Stimulated activated CD8-positive, alpha-beta memory T cell treated with anti-CD3 and anti-CD28 coated beads, Interleukin-12 subunit alpha, Interleukin-12 subunit beta, amount 100 ng/mL, for 24 hours (primary cell): ENCODE measurements at regions not wholly inside any gene's neighbourhood (a gene's known extent, or its start where the extent isn't known, plus 50 kb on each side); places are given as distances from the start of the nearest gene placed in this dataset.

ENCODE experiments used
- DNase-seq: peaks from one replicate; pipeline ENCODE4 v3.0.0-alpha.2; 2020; ENCODE audit errors: extremely low read depth

DNA sequence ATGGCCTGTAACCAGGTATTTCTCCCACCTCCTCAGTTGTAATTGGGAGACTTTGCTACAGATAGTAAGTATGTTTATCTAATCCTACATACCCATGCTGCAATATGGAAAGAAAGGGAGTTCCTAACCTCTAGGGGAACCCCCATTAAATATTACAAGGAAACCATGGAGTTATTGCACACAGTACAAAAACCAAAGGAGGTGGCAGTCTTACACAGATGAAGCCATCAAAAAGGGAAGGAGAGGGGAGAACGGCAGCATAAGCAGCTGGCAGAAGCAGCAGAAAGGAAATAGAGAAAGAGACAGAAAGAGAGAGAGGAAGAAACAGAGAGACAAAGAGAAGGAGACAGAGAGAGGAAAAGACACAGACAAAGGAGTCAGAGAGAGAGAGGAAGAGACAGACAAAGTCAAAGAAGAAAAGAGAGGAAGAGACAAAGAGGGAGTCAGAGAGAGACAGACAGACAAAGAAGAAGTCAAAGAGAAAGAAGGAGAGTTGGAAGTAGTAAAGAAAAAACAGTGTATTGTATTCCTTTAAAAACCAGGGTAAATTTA is 142.9 kb downstream of the FASLG start:
- DNase-seq: no peak

DNA sequence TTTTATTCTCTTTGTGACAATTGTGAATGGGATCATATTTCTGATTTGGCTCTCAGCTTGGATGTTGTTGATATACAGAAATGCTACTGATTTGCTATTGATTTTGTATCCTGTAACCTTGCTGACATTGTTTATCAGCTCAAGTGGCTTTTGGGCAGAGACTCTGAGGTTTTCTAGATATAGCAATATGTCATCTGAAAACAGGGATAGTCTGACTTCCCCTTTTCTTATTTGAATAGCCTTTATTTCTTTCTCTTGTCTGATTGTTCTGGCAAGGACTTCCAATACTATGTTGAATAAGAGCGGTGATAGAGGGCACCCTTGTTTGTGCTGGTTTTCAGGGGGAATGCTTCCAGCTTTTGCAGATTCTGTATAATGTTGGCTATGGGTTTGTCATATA is 150.8 kb downstream of the FASLG start:
- no peak for DNase-seq

DNA sequence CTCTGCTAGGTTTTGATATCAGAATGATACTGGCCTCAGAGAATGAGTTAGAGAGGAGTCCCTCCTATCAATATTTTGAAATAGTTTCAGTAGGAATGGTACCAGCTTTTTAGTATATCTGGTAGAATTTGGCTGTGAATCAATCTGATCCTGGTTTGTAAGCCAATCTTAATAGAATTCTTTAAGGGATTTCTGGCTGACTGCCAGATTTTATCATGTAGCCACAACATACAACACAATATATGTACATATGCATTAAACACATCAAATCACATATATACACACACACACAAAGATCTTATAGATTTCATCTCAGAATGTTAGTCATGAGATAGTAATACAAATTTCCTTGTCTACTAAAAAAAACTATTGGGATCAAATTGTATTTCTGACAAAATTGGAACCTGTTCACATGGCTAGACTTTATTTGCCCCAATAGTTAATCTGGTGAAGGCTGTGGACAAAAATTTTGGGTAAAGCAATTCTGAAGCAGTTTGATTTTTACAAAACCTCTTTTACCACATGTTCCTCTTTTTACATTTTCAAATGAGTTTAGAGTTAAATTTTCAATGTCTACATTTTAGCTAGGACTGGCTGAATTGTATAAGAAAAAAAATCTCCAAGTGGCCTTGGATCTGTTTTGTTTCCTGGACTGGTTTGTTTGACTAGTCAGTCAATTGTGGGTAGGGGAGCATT is 151.7 kb downstream of the FASLG start:
- DNase-seq: no peak

DNA sequence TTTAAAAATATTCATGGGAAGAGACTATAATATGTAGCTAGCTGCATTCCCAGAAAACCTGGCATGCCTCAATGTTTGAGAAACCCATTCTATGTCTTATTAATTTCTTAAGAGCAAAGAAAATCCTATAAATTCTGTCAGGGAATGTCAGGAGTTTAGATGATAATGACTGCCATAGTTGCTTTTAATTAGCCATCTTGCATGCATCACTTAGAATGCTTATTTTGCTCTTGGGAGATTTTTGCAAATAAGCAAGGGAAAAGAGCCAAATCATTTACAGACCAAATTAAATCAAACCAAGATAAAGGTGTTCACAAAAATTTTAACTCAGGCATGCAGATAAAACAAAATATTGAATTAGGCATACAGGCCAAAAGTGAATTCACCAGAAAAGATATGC is 152.8 kb downstream of the FASLG start:
- DNase-seq: no peak

DNA sequence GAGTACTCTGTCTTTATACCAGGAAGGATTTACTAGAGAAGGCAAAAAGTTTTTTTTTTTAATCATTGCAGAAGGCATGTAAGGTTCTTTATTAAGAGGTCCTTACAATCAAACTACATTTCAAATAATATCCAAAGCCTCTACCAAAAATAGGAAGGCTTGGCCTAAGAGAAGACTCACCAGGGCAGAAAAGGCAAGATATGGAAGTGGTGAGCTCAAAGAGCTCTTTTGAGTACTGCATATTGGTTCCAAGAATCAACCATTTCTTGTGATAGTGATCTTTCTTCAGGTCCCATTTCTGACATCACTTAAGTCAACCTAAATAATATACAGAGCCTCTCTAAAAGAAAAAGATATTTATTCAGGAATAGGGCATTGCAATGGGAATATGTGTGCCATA is 153.2 kb downstream of the FASLG start:
- DNase-seq: no peak

DNA sequence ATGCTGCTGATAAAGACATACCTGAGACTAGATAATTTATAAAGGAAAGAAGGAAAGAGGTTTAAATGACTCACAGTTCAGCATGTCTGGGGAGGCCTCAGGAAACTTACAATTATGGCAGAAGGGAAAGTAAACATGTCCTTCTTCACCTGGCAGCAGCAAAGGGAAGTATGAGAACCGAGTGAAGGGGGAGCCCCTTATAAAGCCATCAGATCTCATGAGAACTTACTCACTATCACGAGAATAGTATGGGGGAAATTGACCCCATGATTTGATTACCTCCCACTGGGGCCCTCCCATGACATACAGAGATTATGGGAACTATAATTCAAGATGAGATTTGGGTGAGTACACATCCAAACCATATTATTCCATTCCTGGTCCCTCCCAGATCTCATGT is 154.4 kb downstream of the FASLG start:
- no peak for DNase-seq

DNA sequence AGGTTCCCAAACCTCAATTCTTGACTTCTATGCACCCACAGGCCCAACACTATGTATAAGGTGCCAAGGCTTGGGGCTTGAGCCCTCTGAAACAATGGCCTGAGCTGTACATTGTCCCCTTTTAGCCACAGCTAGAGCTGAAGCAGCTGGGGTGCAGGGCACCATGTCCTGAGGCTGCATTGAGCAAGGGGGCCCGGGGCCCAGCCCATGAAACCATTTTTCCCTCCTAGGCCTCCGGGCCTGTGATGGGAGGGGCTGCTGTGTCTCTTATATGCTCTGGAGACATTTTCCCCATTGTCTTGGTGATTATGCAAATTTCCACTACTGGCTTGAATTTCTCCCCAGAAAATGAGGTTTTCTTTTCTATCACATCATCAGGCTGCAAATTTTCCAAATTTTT is 155.5 kb downstream of the FASLG start:
- DNase-seq: no peak

DNA sequence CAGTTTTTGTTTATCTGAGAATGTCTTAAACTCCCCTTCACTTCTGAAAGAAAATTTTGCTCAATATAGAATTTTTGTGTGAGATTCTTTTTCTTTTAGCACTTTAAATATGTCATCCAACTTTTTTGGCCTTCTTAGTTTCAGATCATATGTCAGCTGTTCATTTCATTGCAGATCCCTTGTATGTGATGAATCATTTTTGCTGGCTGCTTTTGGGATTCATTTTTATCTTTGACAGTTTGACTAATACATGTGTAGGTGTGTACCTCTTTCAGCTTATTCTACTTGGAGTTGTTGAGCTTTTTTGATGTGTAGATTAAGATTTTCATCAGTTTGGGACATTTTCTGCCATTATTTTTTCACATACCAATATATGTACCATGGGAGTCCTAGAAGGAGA is 156.8 kb downstream of the FASLG start:
- DNase-seq: no peak

DNA sequence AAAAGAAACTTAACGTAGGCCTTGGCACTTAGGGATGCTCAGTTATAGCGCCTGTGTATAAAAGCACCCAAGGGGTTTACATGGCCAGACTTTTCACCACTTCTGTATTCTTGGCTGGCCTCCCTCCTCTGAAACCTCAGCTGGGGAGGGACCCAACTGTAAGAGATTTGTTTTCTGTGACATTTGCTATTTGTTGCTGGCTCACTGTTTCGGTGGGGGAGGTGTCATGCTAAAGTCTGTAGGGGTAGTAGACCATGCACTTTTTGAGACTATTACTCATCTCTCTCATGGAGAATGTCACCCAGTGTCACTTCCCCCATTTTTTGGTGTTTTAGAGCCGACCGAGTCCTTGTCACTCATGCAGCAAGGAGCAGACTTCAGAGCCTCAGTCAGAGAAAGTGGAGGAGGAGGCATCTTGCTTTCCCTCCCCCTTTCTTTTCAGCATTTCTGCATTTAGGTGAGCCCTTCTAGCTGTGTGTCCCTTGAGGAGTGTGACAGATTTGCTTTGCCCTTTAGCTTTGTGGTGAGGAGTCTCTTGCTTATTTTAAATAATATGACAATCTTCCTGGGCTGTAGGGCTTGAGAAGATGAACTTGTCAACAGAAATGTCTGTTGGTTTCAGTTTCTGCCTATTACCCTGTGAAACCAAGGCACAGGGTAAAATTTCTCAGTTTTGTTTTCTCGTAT is 160.1 kb downstream of the FASLG start:
- peak; percentile 17 for DNase-seq

DNA sequence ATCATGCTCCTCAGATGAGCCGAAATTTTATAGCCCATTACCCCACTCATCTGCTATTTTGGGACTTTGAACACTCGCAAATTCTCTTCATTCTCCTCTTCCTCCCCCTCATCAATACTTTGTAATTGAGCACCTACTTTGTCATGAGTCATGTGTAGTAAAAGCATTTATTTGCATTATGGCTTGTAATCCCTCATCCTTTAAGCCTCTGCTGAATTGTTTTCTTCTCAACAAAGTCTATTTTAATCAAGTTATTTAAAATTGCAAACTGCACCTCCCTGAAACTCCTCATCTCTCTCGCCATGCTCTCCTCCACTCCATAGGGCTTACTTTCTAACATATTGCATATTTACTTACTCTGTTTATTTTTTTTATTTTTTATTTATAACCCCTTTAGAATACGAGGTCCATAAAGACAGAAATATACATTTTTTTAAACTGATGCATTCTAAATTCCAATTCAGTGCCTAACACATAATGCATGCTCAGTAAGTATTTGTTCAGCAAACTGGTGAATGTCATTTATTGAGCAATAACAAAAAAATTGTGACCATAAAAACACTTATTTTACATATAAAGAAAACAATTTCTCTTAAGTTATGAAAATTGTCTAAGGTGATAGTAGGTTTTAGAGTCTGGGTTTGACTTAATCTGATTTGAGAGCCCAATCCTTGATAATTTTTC is 161.7 kb downstream of the FASLG start:
- DNase-seq: no peak

DNA sequence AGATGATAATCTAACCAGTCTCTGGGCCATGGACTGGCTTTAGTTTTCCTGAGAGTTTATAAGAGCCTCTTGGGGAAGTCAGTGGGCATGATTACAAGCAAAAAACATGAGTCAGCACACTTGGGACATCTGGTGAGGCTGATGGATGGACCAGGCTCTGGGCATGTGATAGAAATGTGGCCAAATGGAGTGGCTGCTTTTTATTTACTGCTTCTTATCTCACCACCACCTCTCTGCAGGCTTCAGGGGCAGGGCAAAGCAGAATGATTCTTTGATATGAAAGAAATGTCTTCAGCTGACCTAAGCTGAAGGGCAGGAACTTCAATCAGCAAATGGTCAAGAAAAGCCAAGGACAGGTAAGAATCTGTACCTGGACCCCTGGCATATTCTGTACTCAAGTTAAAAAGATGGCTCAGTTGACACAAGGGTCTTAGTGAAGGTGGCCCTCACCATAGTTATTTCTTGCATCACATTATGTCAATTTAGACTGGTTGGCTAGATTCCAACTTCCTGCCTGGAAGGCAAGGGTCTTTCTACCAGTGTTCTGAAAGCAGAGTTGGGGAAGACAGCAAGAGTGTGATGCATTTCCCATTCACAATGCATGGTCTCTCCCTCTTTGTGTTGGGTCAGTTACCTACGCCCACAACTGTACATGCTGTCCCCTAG is 162.8 kb downstream of the FASLG start:
- DNase-seq: no peak

DNA sequence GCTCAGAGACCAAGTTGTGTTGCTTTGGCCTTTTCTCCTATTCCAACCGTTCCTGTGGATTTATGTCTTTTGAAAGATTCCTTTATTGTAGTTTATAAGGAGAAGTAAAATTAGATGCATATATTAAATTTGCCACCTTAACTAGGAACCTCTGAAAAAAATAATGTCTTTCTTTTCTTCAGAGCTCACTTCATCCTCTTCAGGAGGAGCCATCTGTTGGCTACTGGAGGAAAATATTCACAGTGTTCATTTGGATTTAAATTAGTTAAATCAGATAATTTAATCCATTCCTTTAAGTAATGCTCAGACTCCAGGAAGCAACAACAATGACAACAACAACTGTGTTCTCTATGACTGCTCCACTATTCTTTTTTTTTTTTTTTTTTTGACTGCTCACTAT is 164.0 kb downstream of the FASLG start:
- DNase-seq: no peak

DNA sequence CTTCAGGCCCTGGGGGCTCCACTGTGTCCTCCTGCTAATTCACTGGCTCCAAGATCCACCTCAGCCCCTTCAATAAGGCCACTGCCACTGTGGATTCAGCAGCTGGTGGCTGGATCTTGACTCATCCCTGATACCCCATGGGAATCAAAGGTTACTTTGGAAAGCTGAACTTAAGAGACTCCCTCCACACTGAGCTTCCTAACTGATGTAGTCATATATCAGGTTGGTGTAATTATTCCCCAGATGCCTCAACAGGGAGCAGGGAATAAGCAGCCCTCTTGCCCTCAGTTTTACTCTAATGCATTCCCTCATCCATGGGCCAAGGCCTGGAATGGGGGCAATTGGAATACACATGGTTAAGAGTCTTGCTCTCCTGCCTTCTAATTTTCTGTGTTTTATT is 164.6 kb downstream of the FASLG start:
- DNase-seq: no peak

DNA sequence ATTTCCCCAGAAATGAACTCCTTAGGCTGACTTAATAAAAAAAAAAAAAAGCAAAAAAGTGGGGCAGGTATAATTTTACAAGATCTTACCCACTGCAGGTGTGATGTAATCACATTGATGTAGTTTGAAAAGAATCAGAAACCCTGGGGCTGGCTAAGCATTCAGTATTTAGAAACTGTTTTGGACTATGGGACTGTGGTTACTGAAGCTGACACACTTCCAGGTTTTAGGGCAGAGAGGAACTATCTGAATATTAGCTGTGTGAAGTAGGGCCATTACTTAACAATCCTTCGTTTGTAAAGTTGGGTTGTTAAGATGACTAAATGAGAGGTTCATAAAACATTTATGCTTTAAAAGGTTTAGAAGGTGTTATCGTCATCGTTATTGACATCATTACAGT is 165.3 kb downstream of the FASLG start:
- DNase-seq: no peak

DNA sequence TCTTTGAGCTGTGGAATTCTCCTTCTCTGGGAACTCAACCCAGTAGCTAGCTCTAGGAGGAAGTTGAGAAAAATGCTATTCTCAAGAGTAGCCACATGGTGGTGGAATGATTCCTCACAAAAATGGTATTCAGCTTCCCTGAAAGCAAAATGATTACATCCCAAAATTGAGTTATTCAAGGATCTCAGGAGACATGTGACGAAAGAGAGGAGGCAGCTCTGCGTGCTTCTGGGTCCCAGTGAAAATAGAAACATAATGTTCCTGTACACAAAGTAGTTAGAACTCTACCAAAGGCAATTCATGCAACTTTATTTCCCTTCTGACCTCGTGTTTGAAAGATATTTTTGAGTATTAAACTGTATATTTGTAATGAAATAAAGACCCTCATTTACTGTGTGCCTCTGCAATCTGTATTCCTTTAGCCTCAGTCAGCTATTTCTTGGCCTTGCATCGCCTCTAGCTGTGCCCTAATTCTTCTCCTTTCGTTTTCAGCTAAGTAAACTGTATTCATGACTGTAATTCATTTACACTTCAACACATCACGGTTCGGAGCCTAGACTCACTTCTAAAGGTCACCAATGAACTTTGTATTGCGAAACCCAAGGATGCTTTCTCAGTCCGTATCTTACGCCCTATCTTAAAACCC is 167.3 kb downstream of the FASLG start:
- no peak for DNase-seq

DNA sequence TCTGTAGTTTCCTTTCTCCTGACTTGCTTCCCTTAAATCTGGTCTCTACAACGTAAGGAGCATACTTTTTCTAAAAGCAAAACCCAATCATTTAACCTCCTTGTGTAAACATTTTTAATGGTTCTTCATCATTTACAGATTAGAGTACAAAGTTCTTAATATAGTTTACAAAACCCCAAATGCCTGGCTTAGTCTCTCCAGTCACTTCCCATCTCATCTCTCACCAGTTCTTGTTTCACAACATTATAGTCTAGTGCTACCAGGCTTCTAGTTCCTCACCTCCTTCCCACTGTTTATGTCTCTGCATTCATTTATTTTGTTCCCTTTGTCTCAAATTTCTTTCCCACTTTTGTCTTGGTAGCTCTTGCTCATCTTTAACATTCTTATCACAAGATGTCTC is 168.4 kb downstream of the FASLG start:
- DNase-seq: no peak

DNA sequence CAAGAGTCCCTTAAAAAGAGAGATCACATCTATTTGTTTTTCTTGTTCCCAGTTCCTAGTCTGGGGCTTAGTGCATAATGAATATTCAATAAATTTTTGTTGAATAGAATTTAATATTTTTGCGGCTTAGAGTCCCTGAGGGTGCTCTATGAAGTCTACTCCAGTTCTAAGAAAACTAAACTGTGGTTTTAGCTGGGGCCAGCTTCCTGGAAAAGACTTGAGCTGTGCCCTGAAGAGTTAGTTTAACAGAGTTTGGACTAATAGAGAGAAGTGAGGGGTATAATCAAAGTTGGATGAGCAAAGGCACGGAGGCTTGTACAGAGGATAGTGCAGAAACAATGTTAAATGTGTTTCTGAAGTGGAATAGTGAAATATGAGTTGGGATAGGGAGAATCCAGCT is 168.9 kb downstream of the FASLG start:
- DNase-seq: no peak

DNA sequence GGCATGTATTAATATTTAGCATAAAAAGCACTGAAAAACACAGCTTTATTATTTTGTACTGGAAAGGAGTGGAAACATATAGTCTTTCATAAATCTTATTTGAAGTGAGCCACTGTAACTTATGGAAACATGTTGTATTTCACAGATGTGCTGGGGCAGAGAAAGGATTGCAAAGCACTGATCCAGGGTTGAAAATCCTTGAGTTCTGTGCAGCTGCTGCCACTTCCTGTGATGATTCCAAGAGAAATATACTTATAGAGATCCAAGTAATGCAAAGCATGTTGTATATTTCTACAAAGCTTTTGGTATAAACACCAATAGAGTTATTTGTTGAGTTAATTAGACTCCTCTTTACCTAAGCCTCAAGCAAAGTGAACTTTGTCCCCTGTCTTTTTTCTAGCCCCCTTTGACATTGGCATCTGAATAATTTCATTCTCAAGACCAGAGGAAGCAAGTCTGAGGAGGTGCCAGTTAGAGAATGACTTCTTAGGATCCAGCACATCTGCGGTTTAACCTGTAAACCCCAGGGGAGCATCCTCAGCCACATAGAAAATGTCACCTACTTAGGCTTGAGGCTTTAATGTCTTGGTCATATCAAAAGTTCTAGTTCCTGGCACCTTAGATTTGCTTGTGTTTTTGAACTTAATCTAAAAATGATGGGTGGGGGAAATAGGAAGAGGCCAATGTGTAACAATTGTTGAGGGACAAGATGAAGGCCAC is 173.3 kb downstream of the FASLG start:
- no peak for DNase-seq

DNA sequence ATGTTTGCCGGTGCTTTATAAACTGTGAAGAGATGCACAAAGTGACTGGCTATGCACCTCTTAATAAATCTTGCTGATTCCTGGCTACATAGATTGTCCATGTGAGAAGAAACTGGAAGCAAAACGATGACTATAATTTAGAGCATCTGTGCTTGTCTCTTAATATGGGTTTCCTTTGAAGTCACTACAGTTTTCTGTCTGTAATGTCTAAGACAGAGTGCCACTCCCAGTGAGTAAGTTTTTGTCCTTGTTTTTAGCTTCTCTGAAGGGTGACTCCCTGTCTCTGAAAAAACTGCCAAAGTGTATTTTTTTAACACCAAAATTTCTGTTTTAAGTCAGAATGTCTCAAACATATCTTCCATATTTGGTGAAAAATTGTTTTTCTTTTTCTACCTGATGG is 175.1 kb downstream of the FASLG start:
- DNase-seq: no peak

DNA sequence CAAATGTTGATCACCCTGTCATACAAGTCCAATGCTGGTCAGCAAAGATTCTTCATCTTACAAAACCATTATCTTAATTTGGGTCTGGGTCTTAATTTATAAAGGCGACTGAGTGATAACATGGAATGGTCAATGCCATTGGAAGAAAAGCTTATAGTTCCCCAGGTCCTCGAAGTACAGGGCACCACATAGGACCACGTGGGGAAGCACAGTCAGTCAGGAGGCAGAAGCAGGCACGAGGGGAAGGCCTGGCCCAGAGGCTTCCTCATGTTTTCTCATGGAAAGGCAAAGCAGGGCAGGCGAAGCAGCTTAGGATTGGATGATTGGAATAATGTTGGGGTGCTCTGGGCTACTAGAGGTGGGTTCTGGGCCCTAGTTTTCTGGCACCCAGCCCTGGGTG is 175.7 kb downstream of the FASLG start:
- DNase-seq: no peak

DNA sequence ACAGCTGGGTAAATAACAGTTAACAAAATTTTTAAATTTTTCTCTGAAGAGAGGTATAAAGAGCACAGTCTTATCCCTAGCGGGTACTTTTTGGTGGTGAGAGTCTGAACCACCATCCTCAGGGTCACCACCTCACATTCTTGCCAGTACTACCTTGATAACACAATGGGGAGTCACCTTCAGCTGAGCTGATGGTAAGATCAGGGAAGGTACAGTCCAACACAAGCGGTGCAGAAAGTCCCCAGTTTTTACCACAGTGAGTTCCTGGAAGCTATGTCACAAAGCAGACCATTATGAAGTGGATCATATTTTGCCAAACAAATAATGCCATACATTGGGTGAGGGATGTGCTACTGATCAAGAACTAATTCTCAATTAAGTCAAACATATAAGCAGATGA is 176.9 kb downstream of the FASLG start:
- no peak for DNase-seq
